AG10803 (cell line): ENCODE measurements at regions not wholly inside any gene's neighbourhood (a gene's known extent, or its start where the extent isn't known, plus 50 kb on each side); places are given as distances from the start of the nearest gene placed in this dataset.

Experiments used
- DNase-seq: peaks from one replicate; pipeline ENCODE4 v3.0.0; 2010; ENCODE audit warnings: low read depth
- H3K4me3 ChIP-seq: 2 replicates; pipeline ENCODE4 v1.5.1; 2011; ENCODE audit warnings: mild to moderate bottlenecking, low read length, control low read depth
- CTCF ChIP-seq: conservative IDR thresholded peaks from 2 replicates; pipeline ENCODE4 v1.5.1; 2011; ENCODE audit warnings: mild to moderate bottlenecking, low read length, control low read depth, inconsistent platforms

DNA sequence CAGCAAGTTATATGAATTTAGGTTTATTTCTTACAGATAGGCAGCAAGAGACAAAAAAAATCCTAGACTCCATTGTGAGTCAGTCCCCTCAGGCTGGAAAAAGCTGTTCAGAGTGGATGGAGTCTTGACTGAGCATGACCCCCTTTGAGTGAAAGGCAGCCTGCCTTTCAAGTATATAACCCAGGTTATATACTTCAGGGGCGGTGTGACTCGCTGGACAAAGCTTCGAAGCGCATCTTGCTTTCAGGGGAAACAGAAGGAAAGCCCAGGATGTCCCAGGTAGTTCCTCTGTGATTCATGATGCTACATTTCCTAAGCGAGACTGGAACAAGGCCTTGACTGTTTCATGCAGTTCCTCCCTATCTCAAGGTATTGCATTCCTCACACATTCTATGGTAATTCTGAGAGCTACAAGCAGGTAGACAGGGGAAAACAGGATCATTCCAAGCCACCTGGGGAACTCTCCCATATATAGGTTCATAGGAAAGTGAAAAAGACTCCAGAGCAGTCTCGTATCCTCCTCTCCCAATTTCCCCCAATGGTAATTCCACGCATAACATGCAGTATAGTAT lies 1244.1 kb upstream of the CDH6 start:
- no peak for DNase-seq
- H3K4me3 ChIP-seq: no peak overlapping the region
- no peak for TF ChIP-seq CTCF

DNA sequence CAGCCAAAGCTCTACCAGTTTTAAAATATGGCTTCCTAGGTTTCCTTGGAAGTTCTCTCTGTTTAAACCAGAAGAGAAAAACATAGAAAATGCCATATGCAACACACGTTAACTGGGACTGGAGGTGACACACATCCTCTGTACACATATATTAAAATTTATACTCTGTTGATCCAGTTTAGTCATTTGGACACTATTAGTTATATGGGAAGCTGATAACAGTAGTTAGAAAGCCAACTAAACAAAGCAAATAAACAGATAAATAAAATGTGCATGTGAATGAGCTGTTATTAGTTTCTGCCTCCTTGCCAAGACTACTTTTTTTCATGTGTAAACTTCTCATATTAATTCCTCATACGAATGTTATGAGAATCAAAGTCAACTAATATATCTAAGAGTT lies 1249.2 kb upstream of the CDH6 start:
- no peak for TF ChIP-seq CTCF
- H3K4me3 ChIP-seq: no peak overlapping the region
- DNase-seq: no peak

GRCh38 chr5:29942089-29942488 lies 1251.4 kb upstream of the CDH6 start:
- no peak for DNase-seq
- no peak overlapping the region for H3K4me3 ChIP-seq
- no peak for TF ChIP-seq CTCF

- no peak overlapping the region for H3K4me3 ChIP-seq
- no peak for TF ChIP-seq CTCF
- no peak for DNase-seq
Measured at GRCh38 chr5:29939988-29940387, 1253.5 kb upstream of the CDH6 start.

GRCh38 chr5:29935371-29935770 lies 1258.1 kb upstream of the CDH6 start:
- no peak for TF ChIP-seq CTCF
- H3K4me3 ChIP-seq: no peak overlapping the region
- no peak for DNase-seq

DNA sequence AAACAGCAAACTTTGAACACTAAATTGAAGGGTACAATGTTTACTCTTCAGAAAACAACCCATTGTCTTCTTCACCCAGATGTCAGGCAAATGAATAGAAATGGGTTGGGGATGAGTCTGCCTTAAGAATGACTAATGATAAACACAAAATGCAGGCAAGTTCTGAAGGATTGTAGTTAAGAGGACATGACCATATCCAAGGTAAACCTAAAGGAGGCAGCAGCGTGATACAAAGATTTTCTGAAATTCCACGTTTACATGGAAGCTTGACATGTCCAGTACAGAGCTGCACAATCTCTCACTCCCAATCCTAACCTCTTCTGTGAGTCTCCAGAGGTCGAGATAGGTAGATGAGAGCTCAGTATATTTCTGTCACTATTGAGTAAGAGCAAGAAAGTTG lies 1263.2 kb upstream of the CDH6 start:
- H3K4me3 ChIP-seq: no peak overlapping the region
- TF ChIP-seq CTCF: no peak
- DNase-seq: no peak

GRCh38 chr5:29924107-29924506 lies 1269.4 kb upstream of the CDH6 start:
- no peak for DNase-seq
- no peak overlapping the region for H3K4me3 ChIP-seq
- TF ChIP-seq CTCF: no peak
